ENCODE measurements at regions not wholly inside any gene's neighbourhood (a gene's known extent, or its start where the extent isn't known, plus 50 kb on each side); places are given as distances from the start of the nearest gene placed in this dataset.
A peak's percentile ranks its signal among the peaks of the same experiment; 100 is the strongest.

DNA sequence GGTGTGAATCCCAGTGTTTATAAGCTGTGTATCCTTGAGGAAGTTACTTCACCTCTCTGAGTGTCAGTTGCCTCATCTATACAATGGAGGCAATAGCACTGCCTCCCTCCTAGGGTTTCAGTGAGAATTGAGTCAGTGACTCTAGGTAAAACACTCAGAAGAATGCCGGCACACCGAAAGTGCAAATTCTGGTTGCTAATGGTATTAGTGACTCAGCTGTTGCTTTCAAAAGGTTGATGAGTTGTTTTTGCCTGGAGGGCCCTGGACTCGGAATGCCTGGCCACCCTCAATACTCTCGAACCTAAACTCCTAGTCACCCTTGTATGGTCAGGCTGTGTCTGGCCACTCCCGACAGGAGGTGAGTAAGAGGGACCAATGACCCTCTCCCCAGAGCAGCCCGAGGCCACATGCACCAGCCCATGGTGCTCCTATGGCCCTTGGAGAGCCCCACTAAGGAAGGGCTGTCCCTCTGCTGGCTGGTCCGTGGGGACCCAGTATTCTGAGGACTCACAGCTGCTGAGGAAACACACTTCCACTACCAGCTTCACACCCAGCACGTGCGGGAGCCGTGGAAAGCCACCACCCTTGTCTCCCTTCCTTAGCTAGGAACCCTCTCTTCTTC is 60.2 kb downstream of the CALML3 start:
- no peak overlapping the region for H4K5ac ChIP-seq (ENCODE audit: low read length)
- no peaks in the 10 kb centered on the region for H3K79me1 ChIP-seq (ENCODE audit: low read length)

DNA sequence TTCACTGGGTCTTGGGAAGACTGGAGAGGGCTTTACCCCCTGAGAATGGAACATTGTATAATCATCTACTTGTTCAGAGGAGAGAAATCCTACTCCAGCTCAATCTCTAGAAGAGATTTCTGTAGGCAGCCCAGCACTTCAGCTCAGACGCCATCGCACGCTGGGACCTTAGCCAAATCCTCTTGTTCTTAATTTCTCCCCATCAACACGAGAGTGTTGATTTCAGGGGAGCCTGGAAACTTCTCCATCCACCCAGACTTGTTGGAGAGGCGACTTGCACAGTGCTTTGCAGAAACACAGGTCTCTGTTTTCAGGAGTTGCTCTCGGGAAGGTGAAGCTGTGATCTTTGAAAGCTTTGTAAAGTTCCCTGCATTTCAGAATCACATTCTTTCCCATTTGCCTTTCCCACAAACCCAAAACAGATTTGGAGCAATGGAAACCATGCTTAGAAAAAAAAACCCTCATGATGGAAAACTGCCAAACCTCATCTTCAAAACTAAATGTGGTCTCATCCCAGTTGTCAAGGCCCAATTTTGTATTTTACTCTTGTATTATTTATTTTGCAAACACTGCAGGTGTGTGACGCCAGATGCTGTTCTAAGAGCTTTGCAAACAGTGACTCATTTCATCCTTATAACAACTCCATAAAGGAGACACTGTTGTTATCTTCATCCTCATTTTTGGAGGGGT is 60.9 kb downstream of the CALML3 start:
- Histone ChIP-seq H2BK15ac (replicated peaks; ENCODE audit: low read depth) (peak overlapping the region; percentile 37), H3K23ac (ENCODE audit: low read length) (no peak overlapping the region), H2BK120ac (ENCODE audit: low read depth, low read length) (peak overlapping the region; percentile 1), H3K79me2 (ENCODE audit: control insufficient read depth, insufficient read depth, low read length) (no peaks in the 10 kb centered on the region), H3K27ac (ENCODE audit: low read depth, low read length) (peak overlapping the region; percentile 15), H3K9ac (ENCODE audit: low read length) (no peak overlapping the region), H3K4me3 (ENCODE audit: low read length) (no peak overlapping the region), H2AK5ac (ENCODE audit: low read length) (no peak overlapping the region), H4K5ac (ENCODE audit: low read length) (no peak overlapping the region), H3K4me2 (ENCODE audit: low read length) (no peak overlapping the region), H3K18ac (ENCODE audit: low read length) (no peak overlapping the region), H3K4ac (ENCODE audit: low read depth, low read length) (no peak overlapping the region), H3K4me1 (ENCODE audit: control insufficient read depth, low read depth, low read length) (peaks cover 5% of the 10 kb centered on the region), H3K79me1 (ENCODE audit: low read length) (no peaks in the 10 kb centered on the region), H3K36me3 (ENCODE audit: control insufficient read depth, insufficient read depth, low read length) (no peaks in the 10 kb centered on the region), H3K27me3 (ENCODE audit: insufficient read depth, low read length, poor library complexity) (no peaks in the 10 kb centered on the region), H3K56ac (ENCODE audit: low read length) (peak overlapping the region; percentile 9), H2BK5ac (ENCODE audit: low read length) (no peak overlapping the region), H4K8ac (ENCODE audit: low read depth, low read length) (no peak overlapping the region)
- WGBS (ENCODE audit: extremely low coverage, insufficient coverage, low lambda C conversion rate): no CpG with 5 or more reads among the region's 7 CpGs
- DNase-seq: no peak

More for the DNA sequence above, 60.2 kb downstream of the CALML3 start:
- H3K23ac ChIP-seq (ENCODE audit: low read length): no peak overlapping the region
- peak; percentile 94 for DNase-seq
- no peak overlapping the region for H2BK15ac ChIP-seq (replicated peaks; ENCODE audit: low read depth)
- peak overlapping the region; percentile 1 for H2BK120ac ChIP-seq (ENCODE audit: low read depth, low read length)
- H3K56ac ChIP-seq (ENCODE audit: low read length): peak overlapping the region; percentile 9
- no peak overlapping the region for H4K8ac ChIP-seq (ENCODE audit: low read depth, low read length)
- H2AK5ac ChIP-seq (ENCODE audit: low read length): no peak overlapping the region
- peak overlapping the region; percentile 15 for H3K27ac ChIP-seq (ENCODE audit: low read depth, low read length)
- no peaks in the 10 kb centered on the region for H3K79me2 ChIP-seq (ENCODE audit: control insufficient read depth, insufficient read depth, low read length)
- WGBS (ENCODE audit: extremely low coverage, insufficient coverage, low lambda C conversion rate): no CpG with 5 or more reads among the region's 10 CpGs
- H3K4me3 ChIP-seq (ENCODE audit: low read length): no peak overlapping the region
- no peak overlapping the region for H3K4ac ChIP-seq (ENCODE audit: low read depth, low read length)
- no peak overlapping the region for H3K18ac ChIP-seq (ENCODE audit: low read length)
- H2BK5ac ChIP-seq (ENCODE audit: low read length): no peak overlapping the region
- H3K4me2 ChIP-seq (ENCODE audit: low read length): no peak overlapping the region
- no peak overlapping the region for H3K9ac ChIP-seq (ENCODE audit: low read length)
- H3K36me3 ChIP-seq (ENCODE audit: control insufficient read depth, insufficient read depth, low read length): no peaks in the 10 kb centered on the region
- no peaks in the 10 kb centered on the region for H3K27me3 ChIP-seq (ENCODE audit: insufficient read depth, low read length, poor library complexity)
- H3K4me1 ChIP-seq (ENCODE audit: control insufficient read depth, low read depth, low read length): peaks cover 5% of the 10 kb centered on the region

DNA sequence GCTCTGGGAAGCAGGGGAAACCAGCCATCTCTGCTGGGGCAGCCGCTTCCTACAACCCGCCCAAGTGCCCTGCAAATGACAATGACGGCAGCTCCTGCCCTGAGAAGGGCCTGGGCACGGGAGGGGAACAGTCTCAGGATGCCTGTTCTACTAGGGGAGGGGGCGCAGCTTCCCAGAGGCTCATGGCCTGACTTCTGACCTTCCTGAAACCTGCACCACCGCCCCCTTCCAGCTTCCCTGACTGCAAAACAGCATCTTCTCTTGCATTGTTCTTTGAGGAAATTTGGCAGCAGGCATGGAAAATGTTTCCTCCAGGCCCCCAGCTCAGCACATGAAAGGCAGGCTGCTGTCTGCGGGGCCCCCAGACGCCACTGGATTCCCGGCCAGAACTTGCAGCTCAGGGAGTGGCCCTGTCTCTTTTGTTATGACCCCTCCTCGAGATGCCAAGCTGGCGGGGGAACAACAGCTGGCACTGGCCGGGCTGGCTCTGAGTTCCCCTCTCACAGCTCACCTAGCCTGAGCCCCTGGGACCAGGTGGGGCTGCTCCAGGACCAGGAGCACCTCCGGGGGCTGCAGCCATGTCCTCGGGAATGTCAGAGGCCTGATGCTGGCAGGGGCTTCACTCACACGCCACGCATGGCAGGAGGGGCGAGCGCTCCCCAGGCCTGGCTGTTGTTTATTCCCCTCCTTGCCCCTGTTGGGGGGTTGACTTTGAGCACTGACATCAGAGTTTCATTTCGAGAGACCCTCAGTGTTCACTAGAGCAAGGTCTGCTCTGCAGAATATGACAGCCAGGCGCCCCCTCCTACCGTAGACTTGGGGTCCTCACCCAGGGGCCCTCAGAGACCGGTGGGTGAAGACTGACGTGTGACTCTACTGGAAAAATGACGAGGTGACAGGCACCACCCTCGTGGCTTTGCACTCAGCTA is 62.7 kb downstream of the CALML3 start:
- Histone ChIP-seq H3K27me3 (ENCODE audit: insufficient read depth, low read length, poor library complexity) (no peaks in the 10 kb centered on the region), H4K8ac (ENCODE audit: low read depth, low read length) (no peak overlapping the region), H3K23ac (ENCODE audit: low read length) (no peak overlapping the region), H3K4me1 (ENCODE audit: control insufficient read depth, low read depth, low read length) (peaks cover 4% of the 10 kb centered on the region), H3K4ac (ENCODE audit: low read depth, low read length) (no peak overlapping the region), H3K9ac (ENCODE audit: low read length) (no peak overlapping the region), H3K4me2 (ENCODE audit: low read length) (no peak overlapping the region), H2BK5ac (ENCODE audit: low read length) (no peak overlapping the region), H3K36me3 (ENCODE audit: control insufficient read depth, insufficient read depth, low read length) (no peaks in the 10 kb centered on the region), H3K18ac (ENCODE audit: low read length) (no peak overlapping the region), H3K56ac (ENCODE audit: low read length) (no peak overlapping the region), H2AK5ac (ENCODE audit: low read length) (no peak overlapping the region), H3K4me3 (ENCODE audit: low read length) (no peak overlapping the region), H3K79me1 (ENCODE audit: low read length) (no peaks in the 10 kb centered on the region), H3K27ac (ENCODE audit: low read depth, low read length) (no peak overlapping the region), H2BK15ac (replicated peaks; ENCODE audit: low read depth) (no peak overlapping the region), H4K5ac (ENCODE audit: low read length) (no peak overlapping the region), H2BK120ac (ENCODE audit: low read depth, low read length) (no peak overlapping the region), H3K79me2 (ENCODE audit: control insufficient read depth, insufficient read depth, low read length) (no peaks in the 10 kb centered on the region)
- WGBS (ENCODE audit: extremely low coverage, insufficient coverage, low lambda C conversion rate): no CpG with 5 or more reads among the region's 25 CpGs
- no peak for DNase-seq

DNA sequence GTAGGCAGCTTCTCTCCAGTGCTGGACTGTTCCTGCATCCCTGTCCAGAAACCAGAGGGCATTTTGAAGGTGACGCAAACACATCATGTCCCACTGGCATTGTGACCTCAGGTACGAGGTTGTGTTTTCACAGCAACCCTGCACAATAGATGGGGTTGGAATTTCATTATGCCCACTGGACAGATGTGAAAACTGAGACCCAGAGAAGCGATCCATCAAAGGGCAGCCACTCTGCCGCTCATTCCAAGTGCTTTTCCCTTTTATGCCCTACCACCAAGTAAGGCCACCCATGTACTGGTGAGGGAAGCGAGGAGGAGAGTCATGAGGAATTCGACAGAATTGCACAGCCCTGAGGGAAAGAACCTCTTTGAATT is 63.3 kb downstream of the CALML3 start:
- no peak for DNase-seq
- no peak overlapping the region for H3K27ac ChIP-seq (ENCODE audit: low read depth, low read length)
- H3K4me3 ChIP-seq (ENCODE audit: low read length): no peak overlapping the region
- no peak overlapping the region for H3K18ac ChIP-seq (ENCODE audit: low read length)
- H2BK5ac ChIP-seq (ENCODE audit: low read length): no peak overlapping the region
- no peak overlapping the region for H3K4me2 ChIP-seq (ENCODE audit: low read length)
- no peak overlapping the region for H4K5ac ChIP-seq (ENCODE audit: low read length)
- no peaks in the 10 kb centered on the region for H3K79me2 ChIP-seq (ENCODE audit: control insufficient read depth, insufficient read depth, low read length)
- H3K23ac ChIP-seq (ENCODE audit: low read length): no peak overlapping the region
- peaks cover 2% of the 10 kb centered on the region for H3K4me1 ChIP-seq (ENCODE audit: control insufficient read depth, low read depth, low read length)
- no peak overlapping the region for H2AK5ac ChIP-seq (ENCODE audit: low read length)
- no peaks in the 10 kb centered on the region for H3K27me3 ChIP-seq (ENCODE audit: insufficient read depth, low read length, poor library complexity)
- no peaks in the 10 kb centered on the region for H3K79me1 ChIP-seq (ENCODE audit: low read length)
- no peak overlapping the region for H4K8ac ChIP-seq (ENCODE audit: low read depth, low read length)
- H3K4ac ChIP-seq (ENCODE audit: low read depth, low read length): no peak overlapping the region
- no peak overlapping the region for H3K56ac ChIP-seq (ENCODE audit: low read length)
- no peak overlapping the region for H2BK120ac ChIP-seq (ENCODE audit: low read depth, low read length)
- no peak overlapping the region for H2BK15ac ChIP-seq (replicated peaks; ENCODE audit: low read depth)
- no CpG with 5 or more reads among the region's 6 CpGs for WGBS (ENCODE audit: extremely low coverage, insufficient coverage, low lambda C conversion rate)
- H3K9ac ChIP-seq (ENCODE audit: low read length): no peak overlapping the region
- H3K36me3 ChIP-seq (ENCODE audit: control insufficient read depth, insufficient read depth, low read length): no peaks in the 10 kb centered on the region

DNA sequence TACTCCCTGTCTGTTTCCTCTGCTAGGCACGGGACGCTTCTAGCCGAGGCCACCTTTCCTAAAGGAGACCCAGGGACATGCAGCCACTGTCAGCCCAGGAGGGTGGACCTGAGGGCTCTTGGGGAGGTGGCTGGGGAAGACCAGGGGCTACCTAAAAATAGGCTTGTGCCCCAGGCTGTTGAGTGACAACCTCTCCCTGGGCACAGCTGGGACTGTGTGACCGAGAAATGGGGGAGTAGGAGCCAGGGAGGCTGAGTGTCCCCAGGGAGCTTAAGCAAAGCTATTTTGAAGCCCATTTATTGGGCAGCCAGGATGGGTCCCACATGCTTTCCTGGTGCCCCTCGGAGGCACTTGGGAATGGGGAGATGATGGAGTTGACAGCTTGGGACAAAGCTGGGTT is 63.8 kb downstream of the CALML3 start:
- no peaks in the 10 kb centered on the region for H3K27me3 ChIP-seq (ENCODE audit: insufficient read depth, low read length, poor library complexity)
- no peak overlapping the region for H3K9ac ChIP-seq (ENCODE audit: low read length)
- no peak overlapping the region for H3K4ac ChIP-seq (ENCODE audit: low read depth, low read length)
- no peak overlapping the region for H2BK120ac ChIP-seq (ENCODE audit: low read depth, low read length)
- H2BK15ac ChIP-seq (replicated peaks; ENCODE audit: low read depth): no peak overlapping the region
- WGBS (ENCODE audit: extremely low coverage, insufficient coverage, low lambda C conversion rate): no CpG with 5 or more reads among the region's 5 CpGs
- H3K4me3 ChIP-seq (ENCODE audit: low read length): no peak overlapping the region
- no peaks in the 10 kb centered on the region for H3K36me3 ChIP-seq (ENCODE audit: control insufficient read depth, insufficient read depth, low read length)
- no peak overlapping the region for H4K5ac ChIP-seq (ENCODE audit: low read length)
- H3K4me1 ChIP-seq (ENCODE audit: control insufficient read depth, low read depth, low read length): peaks cover 2% of the 10 kb centered on the region
- no peak overlapping the region for H3K18ac ChIP-seq (ENCODE audit: low read length)
- no peaks in the 10 kb centered on the region for H3K79me2 ChIP-seq (ENCODE audit: control insufficient read depth, insufficient read depth, low read length)
- no peak overlapping the region for H3K56ac ChIP-seq (ENCODE audit: low read length)
- H3K23ac ChIP-seq (ENCODE audit: low read length): no peak overlapping the region
- no peak overlapping the region for H2BK5ac ChIP-seq (ENCODE audit: low read length)
- no peak for DNase-seq
- H3K4me2 ChIP-seq (ENCODE audit: low read length): no peak overlapping the region
- no peak overlapping the region for H3K27ac ChIP-seq (ENCODE audit: low read depth, low read length)
- no peak overlapping the region for H2AK5ac ChIP-seq (ENCODE audit: low read length)
- no peak overlapping the region for H4K8ac ChIP-seq (ENCODE audit: low read depth, low read length)
- no peaks in the 10 kb centered on the region for H3K79me1 ChIP-seq (ENCODE audit: low read length)
